ENCODE measurements at regions not wholly inside any gene's neighbourhood (a gene's known extent, or its start where the extent isn't known, plus 50 kb on each side); places are given as distances from the start of the nearest gene placed in this dataset.

DNA sequence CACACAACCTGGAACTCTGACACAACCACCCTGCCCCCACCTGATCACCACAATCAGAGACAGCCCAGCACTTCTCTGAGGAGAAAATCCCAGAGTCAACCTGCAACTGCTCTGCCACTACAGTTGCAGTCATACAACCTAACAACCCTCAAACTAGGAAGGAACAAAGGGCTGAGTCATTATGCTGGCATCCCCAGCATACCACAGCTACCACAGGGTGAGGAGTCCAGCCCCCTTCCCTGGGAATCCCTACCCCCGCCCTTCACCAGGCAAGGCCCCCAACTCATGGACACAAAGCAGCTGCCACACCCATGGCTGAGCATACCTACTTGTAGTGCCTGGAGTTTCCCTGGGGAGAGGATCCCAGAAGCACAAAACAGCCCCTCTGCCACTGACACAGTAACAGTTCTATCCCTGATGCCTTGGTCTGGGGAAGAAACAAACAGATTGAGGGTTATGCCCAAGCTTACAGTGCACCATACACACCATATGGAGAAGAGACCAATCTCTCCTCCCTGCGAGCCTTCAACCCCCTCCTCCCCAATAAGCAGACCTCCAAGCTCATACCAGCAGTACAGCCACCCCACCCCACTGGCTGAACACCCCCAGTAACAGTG lies 68.5 kb upstream of the C11orf58 start:
- Histone ChIP-seq H2AFZ (ENCODE audit: low read depth, low read length, poor library complexity, severe bottlenecking) (no peak overlapping the region), H3K79me2 (ENCODE audit: insufficient read depth, low read length) (no peaks in the 10 kb centered on the region), H3K27me3 (ENCODE audit: insufficient read depth, low read length) (no peaks in the 10 kb centered on the region), H4K20me1 (ENCODE audit: insufficient read depth) (no peaks in the 10 kb centered on the region), H3K9me2 (ENCODE audit: insufficient read depth) (no peaks in the 10 kb centered on the region), H3K36me3 (ENCODE audit: control insufficient read depth in 1 of 2, insufficient read depth in 2 of 2, low read length in 2 of 2) (no peaks in the 10 kb centered on the region), H3K4me2 (ENCODE audit: low read length) (peak overlapping the region; percentile 72), H3K4me3 (replicated peaks in 1 of 2; ENCODE audit: low read depth in 1 of 2, low read length in 2 of 2) (peak overlapping the region in 1 of 2 experiments; percentile 21; a peak in 1 of 4 replicates), H3K9ac (ENCODE audit: low read length) (no peak overlapping the region), H3K4me1 (ENCODE audit: control insufficient read depth in 1 of 2, insufficient read depth in 2 of 2, low read length in 2 of 2) (peaks cover 6 to 16% of the 10 kb centered on the region in 2 experiments; a peak in 3 of 4 replicates), H3K9me3 (ENCODE audit: control insufficient read depth in 1 of 2, insufficient read depth in 1 of 2, low read depth in 1 of 2, low read length in 2 of 2) (no peaks in the 10 kb centered on the region), H3K27ac (ENCODE audit: low read depth, low read length) (no peak overlapping the region)
- intact Hi-C loops (cut with micrococcal nuclease), result no loop called here
- POLR2A ChIA-PET, result no interaction called here
- no TSS peak for BruUV-seq (replicated peaks)
- RAD21 ChIA-PET (ENCODE audit: low non-redundant PET in 1 of 2, low total read pairs in 2 of 2, uncharacterized antibody in 2 of 2, unreplicated experiment in 2 of 2), result no interaction called here
- DNase-seq (ENCODE audit: low read depth, low spot score) (peak; percentile 34), ATAC-seq (peak; percentile 94)
- CTCF ChIA-PET, result no interaction called here
- TF ChIP-seq CBX3 (IDR thresholded peaks at IDR 0.05; ENCODE audit: low read depth), result 0 out of 2 replicates have a peak, but pooled peaks have one; percentile 32
- TF ChIP-seq, protein P1, sequence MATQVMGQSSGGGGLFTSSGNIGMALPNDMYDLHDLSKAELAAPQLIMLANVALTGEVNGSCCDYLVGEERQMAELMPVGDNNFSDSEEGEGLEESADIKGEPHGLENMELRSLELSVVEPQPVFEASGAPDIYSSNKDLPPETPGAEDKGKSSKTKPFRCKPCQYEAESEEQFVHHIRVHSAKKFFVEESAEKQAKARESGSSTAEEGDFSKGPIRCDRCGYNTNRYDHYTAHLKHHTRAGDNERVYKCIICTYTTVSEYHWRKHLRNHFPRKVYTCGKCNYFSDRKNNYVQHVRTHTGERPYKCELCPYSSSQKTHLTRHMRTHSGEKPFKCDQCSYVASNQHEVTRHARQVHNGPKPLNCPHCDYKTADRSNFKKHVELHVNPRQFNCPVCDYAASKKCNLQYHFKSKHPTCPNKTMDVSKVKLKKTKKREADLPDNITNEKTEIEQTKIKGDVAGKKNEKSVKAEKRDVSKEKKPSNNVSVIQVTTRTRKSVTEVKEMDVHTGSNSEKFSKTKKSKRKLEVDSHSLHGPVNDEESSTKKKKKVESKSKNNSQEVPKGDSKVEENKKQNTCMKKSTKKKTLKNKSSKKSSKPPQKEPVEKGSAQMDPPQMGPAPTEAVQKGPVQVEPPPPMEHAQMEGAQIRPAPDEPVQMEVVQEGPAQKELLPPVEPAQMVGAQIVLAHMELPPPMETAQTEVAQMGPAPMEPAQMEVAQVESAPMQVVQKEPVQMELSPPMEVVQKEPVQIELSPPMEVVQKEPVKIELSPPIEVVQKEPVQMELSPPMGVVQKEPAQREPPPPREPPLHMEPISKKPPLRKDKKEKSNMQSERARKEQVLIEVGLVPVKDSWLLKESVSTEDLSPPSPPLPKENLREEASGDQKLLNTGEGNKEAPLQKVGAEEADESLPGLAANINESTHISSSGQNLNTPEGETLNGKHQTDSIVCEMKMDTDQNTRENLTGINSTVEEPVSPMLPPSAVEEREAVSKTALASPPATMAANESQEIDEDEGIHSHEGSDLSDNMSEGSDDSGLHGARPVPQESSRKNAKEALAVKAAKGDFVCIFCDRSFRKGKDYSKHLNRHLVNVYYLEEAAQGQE (IDR thresholded peaks at IDR 0.05; ENCODE audit: low read depth), result no peak
- no peak for TF ChIP-seq YY1 (IDR thresholded peaks at IDR 0.05; ENCODE audit: extremely low read depth, insufficient replicate concordance, low read depth, low read length)
- TF ChIP-seq EZH2 (IDR thresholded peaks at IDR 0.05), result no peak
- no peak for TF ChIP-seq EGR1 (IDR thresholded peaks at IDR 0.05; ENCODE audit: low read depth)
- peak; percentile 63; the same call in 1 of the 2 replicates for TF ChIP-seq JUND (IDR thresholded peaks at IDR 0.05)
- TF ChIP-seq TCF7L2 (IDR thresholded peaks at IDR 0.05; ENCODE audit: borderline replicate concordance, extremely low read depth, insufficient read depth, insufficient read length), result peak; percentile 61
- TF ChIP-seq SP1 (IDR thresholded peaks at IDR 0.05; ENCODE audit: low read depth), result 0 out of 2 replicates have a peak, but pooled peaks have one; percentile 22
- peak; percentile 64; the same call in 1 of the 2 replicates for TF ChIP-seq FOSL1 (IDR thresholded peaks at IDR 0.05; ENCODE audit: low read depth)
- TF ChIP-seq, protein P2, sequence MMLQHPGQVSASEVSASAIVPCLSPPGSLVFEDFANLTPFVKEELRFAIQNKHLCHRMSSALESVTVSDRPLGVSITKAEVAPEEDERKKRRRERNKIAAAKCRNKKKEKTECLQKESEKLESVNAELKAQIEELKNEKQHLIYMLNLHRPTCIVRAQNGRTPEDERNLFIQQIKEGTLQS (IDR thresholded peaks at IDR 0.05), result no peak
- TF ChIP-seq, protein P3, sequence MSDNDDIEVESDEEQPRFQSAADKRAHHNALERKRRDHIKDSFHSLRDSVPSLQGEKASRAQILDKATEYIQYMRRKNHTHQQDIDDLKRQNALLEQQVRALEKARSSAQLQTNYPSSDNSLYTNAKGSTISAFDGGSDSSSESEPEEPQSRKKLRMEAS (IDR thresholded peaks at IDR 0.05), result no peak
- TF ChIP-seq POLR2AphosphoS5 (IDR thresholded peaks at IDR 0.05; ENCODE audit: low read depth, low read length), result no peak
- no peak for TF ChIP-seq RAD21 (IDR thresholded peaks at IDR 0.05; ENCODE audit: low read depth)
- no peak for TF ChIP-seq ZFX (IDR thresholded peaks at IDR 0.05)
- TF ChIP-seq, protein P4, sequence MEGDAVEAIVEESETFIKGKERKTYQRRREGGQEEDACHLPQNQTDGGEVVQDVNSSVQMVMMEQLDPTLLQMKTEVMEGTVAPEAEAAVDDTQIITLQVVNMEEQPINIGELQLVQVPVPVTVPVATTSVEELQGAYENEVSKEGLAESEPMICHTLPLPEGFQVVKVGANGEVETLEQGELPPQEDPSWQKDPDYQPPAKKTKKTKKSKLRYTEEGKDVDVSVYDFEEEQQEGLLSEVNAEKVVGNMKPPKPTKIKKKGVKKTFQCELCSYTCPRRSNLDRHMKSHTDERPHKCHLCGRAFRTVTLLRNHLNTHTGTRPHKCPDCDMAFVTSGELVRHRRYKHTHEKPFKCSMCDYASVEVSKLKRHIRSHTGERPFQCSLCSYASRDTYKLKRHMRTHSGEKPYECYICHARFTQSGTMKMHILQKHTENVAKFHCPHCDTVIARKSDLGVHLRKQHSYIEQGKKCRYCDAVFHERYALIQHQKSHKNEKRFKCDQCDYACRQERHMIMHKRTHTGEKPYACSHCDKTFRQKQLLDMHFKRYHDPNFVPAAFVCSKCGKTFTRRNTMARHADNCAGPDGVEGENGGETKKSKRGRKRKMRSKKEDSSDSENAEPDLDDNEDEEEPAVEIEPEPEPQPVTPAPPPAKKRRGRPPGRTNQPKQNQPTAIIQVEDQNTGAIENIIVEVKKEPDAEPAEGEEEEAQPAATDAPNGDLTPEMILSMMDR (IDR thresholded peaks at IDR 0.05 in 2 of 3, conservative IDR thresholded peaks at IDR 0.05 in 1 of 3; ENCODE audit: borderline replicate concordance in 1 of 3, insufficient read depth in 1 of 3, low read depth in 2 of 3, low read length in 2 of 3), result no peak
- no peak for TF ChIP-seq EZH2phosphoT487 (IDR thresholded peaks at IDR 0.05; ENCODE audit: borderline replicate concordance)
- no peak for TF ChIP-seq ELF1 (IDR thresholded peaks at IDR 0.05; ENCODE audit: borderline replicate concordance, low read depth)
- TF ChIP-seq SIN3A (IDR thresholded peaks at IDR 0.05; ENCODE audit: low read depth), result no peak
- no peak for TF ChIP-seq POLR2A (IDR thresholded peaks at IDR 0.05; ENCODE audit: borderline replicate concordance, extremely low read depth, insufficient read depth, insufficient read length)
- TF ChIP-seq, protein P5, sequence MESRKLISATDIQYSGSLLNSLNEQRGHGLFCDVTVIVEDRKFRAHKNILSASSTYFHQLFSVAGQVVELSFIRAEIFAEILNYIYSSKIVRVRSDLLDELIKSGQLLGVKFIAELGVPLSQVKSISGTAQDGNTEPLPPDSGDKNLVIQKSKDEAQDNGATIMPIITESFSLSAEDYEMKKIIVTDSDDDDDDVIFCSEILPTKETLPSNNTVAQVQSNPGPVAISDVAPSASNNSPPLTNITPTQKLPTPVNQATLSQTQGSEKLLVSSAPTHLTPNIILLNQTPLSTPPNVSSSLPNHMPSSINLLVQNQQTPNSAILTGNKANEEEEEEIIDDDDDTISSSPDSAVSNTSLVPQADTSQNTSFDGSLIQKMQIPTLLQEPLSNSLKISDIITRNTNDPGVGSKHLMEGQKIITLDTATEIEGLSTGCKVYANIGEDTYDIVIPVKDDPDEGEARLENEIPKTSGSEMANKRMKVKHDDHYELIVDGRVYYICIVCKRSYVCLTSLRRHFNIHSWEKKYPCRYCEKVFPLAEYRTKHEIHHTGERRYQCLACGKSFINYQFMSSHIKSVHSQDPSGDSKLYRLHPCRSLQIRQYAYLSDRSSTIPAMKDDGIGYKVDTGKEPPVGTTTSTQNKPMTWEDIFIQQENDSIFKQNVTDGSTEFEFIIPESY (IDR thresholded peaks at IDR 0.05; ENCODE audit: extremely low read depth, insufficient replicate concordance, low read length), result no peak
- TF ChIP-seq SRF (IDR thresholded peaks at IDR 0.05; ENCODE audit: low read depth), result no peak

Measured in HCT116 (cell line).